ENCODE measurements at regions not wholly inside any gene's neighbourhood (a gene's known extent, or its start where the extent isn't known, plus 50 kb on each side); places are given as distances from the start of the nearest gene placed in this dataset.

GRCh38 chr15:31480356-31481025 lies 153.9 kb downstream of the KLF13 start:
- Histone ChIP-seq H3K27me3 (replicated peaks; ENCODE audit: control insufficient read depth, insufficient read depth, low read length) (no peaks in the 10 kb centered on the region), H3K4me3 (ENCODE audit: low read depth, low read length) (no peak overlapping the region), H3K36me3 (ENCODE audit: control insufficient read depth, insufficient read depth, low read length) (no peaks in the 10 kb centered on the region), H3K4me1 (no peaks in the 10 kb centered on the region), H3K9me3 (no peaks in the 10 kb centered on the region)
- Mint-ChIP-seq H3K27ac (ENCODE audit: unreplicated experiment) (no peak overlapping the region), H3K4me1 (ENCODE audit: low read depth, unreplicated experiment) (no peaks in the 10 kb centered on the region), H3K27me3 (ENCODE audit: insufficient read depth, unreplicated experiment) (peaks cover 21% of the 10 kb centered on the region), H3K9me3 (ENCODE audit: unreplicated experiment) (no peaks in the 10 kb centered on the region), H3K4me3 (ENCODE audit: unreplicated experiment) (no peak overlapping the region), H3K36me3 (ENCODE audit: insufficient read depth, unreplicated experiment) (peaks cover 5% of the 10 kb centered on the region)
- no TSS peak for BruUV-seq (replicated peaks)
- ChIA-PET POLR2A (no interaction called here), CTCF (no interaction called here)
- intact Hi-C loops (cut with micrococcal nuclease; ENCODE audit: unreplicated experiment): no loop called here
- TF ChIP-seq CTCF (IDR thresholded peaks at IDR 0.05; ENCODE audit: insufficient read depth in 1 of 2, low read depth in 1 of 2, low read length in 1 of 2, severe bottlenecking in 1 of 2, unreplicated experiment in 1 of 2): no peak
- DNase-seq: no peak

- no peaks in the 10 kb centered on the region for H3K36me3 ChIP-seq (ENCODE audit: control insufficient read depth, insufficient read depth, low read length)
- H3K9me3 ChIP-seq: no peaks in the 10 kb centered on the region
- POLR2A ChIA-PET: no interaction called here
- no peak for TF ChIP-seq CTCF (IDR thresholded peaks at IDR 0.05; ENCODE audit: insufficient read depth in 1 of 2, low read depth in 1 of 2, low read length in 1 of 2, severe bottlenecking in 1 of 2, unreplicated experiment in 1 of 2)
- Mint-ChIP-seq H3K36me3 (ENCODE audit: insufficient read depth, unreplicated experiment) (peaks cover 5% of the 10 kb centered on the region), H3K27me3 (ENCODE audit: insufficient read depth, unreplicated experiment) (peaks cover 21% of the 10 kb centered on the region), H3K27ac (ENCODE audit: unreplicated experiment) (no peak overlapping the region), H3K4me3 (ENCODE audit: unreplicated experiment) (no peak overlapping the region), H3K9me3 (ENCODE audit: unreplicated experiment) (no peaks in the 10 kb centered on the region), H3K4me1 (ENCODE audit: low read depth, unreplicated experiment) (no peaks in the 10 kb centered on the region)
- H3K4me3 ChIP-seq (ENCODE audit: low read depth, low read length): no peak overlapping the region
- H3K4me1 ChIP-seq: no peaks in the 10 kb centered on the region
- H3K27me3 ChIP-seq (replicated peaks; ENCODE audit: control insufficient read depth, insufficient read depth, low read length): no peaks in the 10 kb centered on the region
- no peak for DNase-seq
- BruUV-seq (replicated peaks): no TSS peak
- intact Hi-C loops (cut with micrococcal nuclease; ENCODE audit: unreplicated experiment): no loop called here
- CTCF ChIA-PET: no interaction called here
These were observed 154.5 kb downstream of the KLF13 start for GRCh38 chr15:31481142-31481541.

GRCh38 chr15:31482122-31482922 lies 155.7 kb downstream of the KLF13 start:
- intact Hi-C loops (cut with micrococcal nuclease; ENCODE audit: unreplicated experiment): no loop called here
- no peak for TF ChIP-seq CTCF (IDR thresholded peaks at IDR 0.05; ENCODE audit: insufficient read depth in 1 of 2, low read depth in 1 of 2, low read length in 1 of 2, severe bottlenecking in 1 of 2, unreplicated experiment in 1 of 2)
- Histone ChIP-seq H3K36me3 (ENCODE audit: control insufficient read depth, insufficient read depth, low read length) (no peaks in the 10 kb centered on the region), H3K27me3 (replicated peaks; ENCODE audit: control insufficient read depth, insufficient read depth, low read length) (no peaks in the 10 kb centered on the region), H3K4me3 (ENCODE audit: low read depth, low read length) (no peak overlapping the region), H3K4me1 (no peaks in the 10 kb centered on the region), H3K9me3 (no peaks in the 10 kb centered on the region)
- Mint-ChIP-seq H3K27me3 (ENCODE audit: insufficient read depth, unreplicated experiment) (peaks cover 21% of the 10 kb centered on the region), H3K9me3 (ENCODE audit: unreplicated experiment) (no peaks in the 10 kb centered on the region), H3K4me3 (ENCODE audit: unreplicated experiment) (peak overlapping the region; percentile 51), H3K27ac (ENCODE audit: unreplicated experiment) (no peak overlapping the region), H3K4me1 (ENCODE audit: low read depth, unreplicated experiment) (no peaks in the 10 kb centered on the region), H3K36me3 (ENCODE audit: insufficient read depth, unreplicated experiment) (peaks cover 5% of the 10 kb centered on the region)
- ChIA-PET CTCF (interaction anchor here (0.6 to 0.7 kb wide), 2 partner anchors 47 to 109 kb away, joined by 3 read pairs; no protein-coding TSS in a partner anchor), POLR2A (no interaction called here)
- BruUV-seq (replicated peaks): no TSS peak
- no peak for DNase-seq
